ENCODE measurements at regions not wholly inside any gene's neighbourhood (a gene's known extent, or its start where the extent isn't known, plus 50 kb on each side); places are given as distances from the start of the nearest gene placed in this dataset.

- TF ChIP-seq ATF2 (IDR thresholded peaks at IDR 0.05; ENCODE audit: low read length) (no peak), ZNF274 (IDR thresholded peaks at IDR 0.05; ENCODE audit: borderline replicate concordance, extremely low read depth, low read length) (no peak), SIN3A (conservative IDR thresholded peaks at IDR 0.05 in 1 of 2, IDR thresholded peaks at IDR 0.05 in 1 of 2; ENCODE audit: low read depth in 1 of 2, low read length in 2 of 2) (no peak)
Observed at GRCh38 chr1:96487971-96488370, 233.6 kb upstream of the PTBP2 start (continued).

All from H1 (cell line).